ENCODE measurements at regions not wholly inside any gene's neighbourhood (a gene's known extent, or its start where the extent isn't known, plus 50 kb on each side); places are given as distances from the start of the nearest gene placed in this dataset.
"Not testable (repeated sequence)": the region's sequence is repeated elsewhere in the genome, so short reads cannot be mapped to it uniquely, and the experiment has no call there.

DNA sequence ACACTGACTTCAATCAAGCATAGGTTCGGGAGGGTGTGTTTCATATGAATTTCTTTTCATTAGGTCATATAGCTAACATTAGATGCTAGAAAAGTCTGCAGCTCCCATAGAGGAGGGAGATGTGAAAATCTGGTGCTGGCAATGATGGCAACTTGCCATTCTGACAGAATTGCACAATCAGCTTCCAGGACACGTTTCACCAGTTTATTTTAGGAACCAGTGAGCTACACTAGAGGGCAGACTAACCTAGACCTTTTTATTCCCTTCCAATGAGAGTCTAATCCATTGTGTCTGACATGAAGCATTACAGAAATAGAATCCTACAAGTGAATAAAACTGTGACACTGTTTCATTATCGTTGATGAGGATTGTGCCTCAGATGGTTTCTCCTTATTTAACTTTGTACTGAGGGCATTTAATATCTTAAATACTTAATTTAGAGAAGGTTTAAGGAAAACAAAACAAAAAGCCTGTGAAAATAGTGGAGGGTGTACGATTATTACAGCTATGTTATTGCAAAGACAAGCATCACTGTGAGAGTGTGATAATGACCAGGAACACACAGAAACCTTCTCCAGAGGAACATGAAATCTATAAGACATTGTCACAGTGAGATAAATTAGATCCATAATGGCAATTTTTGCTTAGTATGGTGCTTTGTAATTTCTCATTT lies 363.3 kb upstream of the RPS23 start:
- DNase-seq (ENCODE audit: low read depth, low spot score), result peak; percentile 64

DNA sequence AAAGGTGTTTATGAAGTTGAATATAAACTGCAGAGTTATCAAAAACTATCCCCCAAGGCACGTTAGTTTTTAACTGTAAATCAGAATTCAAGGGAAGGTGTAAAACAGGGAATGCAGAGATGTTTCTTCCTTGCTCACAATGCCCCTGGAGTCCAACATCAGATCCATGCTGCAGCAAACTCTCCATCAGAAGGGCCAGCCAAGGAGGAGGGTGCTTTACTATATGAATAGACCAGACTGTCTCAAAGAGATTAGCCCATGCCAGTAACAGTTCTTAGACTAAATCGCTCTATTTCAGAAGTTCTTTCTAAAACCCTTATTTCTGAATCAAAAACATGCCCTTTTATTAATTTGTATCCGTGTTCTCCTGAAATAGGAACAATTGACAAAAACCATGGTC lies 362.8 kb upstream of the RPS23 start:
- DNase-seq (ENCODE audit: low read depth, low spot score), result no peak
- H3K4me3 ChIP-seq (ENCODE audit: low read length), result no peak overlapping the region

More for the DNA sequence above, 363.3 kb upstream of the RPS23 start:
- no peak overlapping the region for H3K4me3 ChIP-seq (ENCODE audit: low read length)

DNA sequence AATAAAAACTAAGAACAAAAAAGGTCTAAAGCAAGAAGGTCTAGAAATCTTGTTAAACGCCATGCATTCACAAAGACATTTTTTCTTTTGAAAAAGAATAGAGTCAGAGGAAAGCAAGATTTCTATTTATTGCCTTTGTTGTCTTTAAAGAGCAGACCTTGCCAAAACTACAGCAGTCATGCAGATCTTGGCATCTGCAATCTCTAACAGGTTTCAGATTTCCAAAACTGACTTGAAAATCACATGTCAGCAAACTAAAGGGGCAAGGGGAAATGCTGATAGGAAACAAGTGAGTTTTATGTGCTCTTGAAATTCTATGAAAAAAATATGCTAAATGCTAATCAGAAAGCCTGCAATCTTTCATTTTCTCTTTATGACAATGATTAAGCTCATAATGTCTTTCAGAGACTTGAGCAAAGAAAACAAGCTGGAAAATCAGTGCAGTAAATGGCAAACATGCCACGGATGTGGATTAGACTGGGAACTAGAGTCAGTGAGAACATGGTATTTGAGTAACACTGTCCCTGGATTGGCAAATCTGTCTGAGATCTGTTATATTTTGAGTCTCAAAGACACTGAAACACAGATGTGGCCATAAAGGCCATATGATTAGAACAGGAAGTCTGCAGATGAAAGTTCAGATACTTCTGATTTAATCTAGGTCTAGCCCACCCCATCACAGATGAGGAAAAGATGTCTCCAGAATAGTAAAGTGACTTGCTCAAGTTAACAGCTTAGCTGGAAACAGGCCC lies 361.4 kb upstream of the RPS23 start:
- peak; percentile 51 for DNase-seq (ENCODE audit: low read depth, low spot score)
- no peak overlapping the region for H3K4me3 ChIP-seq (ENCODE audit: low read length)

DNA sequence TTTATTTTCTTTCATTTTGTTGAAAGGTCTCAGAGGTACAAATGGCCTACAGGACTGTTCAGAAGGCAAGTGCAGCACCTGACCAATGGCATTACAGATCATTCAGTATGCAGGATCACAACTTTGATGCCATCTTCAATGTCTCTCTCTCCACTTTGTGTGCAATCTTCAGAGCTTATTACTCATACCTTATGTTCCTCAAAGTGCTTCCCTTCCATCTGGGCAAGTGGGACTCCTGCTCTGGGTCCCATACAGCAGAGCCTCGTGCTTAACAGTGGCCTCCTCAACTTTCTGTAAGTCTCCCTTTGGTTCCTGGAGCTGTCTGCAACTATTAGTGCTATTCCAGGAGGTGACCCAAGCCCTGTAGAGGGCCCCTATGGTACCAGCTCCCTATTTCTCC lies 358.4 kb upstream of the RPS23 start:
- no peak overlapping the region for H3K4me3 ChIP-seq (ENCODE audit: low read length)
- no peak for DNase-seq (ENCODE audit: low read depth, low spot score)

DNA sequence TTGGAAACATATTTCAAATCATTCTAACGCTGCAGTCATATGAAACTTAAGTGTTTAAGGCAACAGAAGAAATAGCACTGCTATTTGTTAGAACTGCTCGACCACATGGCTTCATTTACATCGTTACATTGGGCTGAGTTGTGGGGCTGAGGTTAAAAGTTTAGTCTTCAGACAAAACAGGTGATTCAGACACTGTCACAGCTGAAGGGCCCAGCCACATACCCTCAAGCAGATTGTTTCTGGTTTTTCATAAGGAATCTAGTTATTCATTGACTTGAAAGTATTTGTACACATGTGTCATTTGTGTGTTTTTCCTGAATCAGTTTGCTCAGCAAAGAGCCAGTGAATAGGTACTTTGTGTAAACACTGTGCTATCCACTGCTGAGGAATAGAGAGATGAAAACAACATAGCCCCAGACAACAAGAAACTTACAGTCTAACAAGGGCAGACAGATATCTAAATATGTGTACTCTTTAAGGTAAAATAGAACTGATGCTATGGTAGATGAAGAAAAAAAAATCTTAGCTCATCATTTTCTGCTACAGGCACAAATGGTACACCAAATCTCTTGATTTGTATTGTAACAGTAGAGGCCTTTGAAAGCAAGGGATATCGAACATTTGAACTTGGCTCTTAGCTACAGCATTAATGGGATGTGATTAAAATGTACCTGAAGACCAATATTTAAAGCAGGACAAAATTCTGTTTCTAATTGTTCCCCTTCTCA lies 357.6 kb upstream of the RPS23 start:
- no peak overlapping the region for H3K4me3 ChIP-seq (ENCODE audit: low read length)
- DNase-seq (ENCODE audit: low read depth, low spot score), result no peak

DNA sequence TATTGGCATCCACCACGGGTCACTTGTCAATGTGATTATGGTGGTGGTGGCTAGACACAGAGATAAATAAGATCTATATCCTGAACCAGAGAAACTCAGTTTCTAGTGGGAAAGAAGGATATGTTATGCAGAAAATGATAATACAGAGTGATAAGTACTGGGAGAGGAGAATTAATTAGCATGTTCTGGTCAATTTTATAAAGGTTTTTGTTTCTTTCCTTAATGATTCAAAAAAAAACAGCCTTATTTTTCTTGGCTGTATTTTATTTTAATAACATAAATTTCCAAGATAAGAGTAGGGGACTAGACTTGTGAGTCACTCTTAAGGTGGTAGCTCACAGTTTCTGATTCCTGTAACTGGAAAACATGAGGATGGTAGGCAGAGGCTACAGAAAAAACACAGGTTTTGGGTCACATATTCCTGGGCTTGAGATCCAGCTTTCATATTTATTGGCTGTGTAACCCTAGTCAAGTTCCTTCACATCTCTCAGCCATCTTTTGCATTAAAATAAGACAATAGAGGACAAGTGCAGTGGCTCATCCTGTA lies 350.3 kb upstream of the RPS23 start:
- DNase-seq (ENCODE audit: low read depth, low spot score), result no peak
- no peak overlapping the region for H3K4me3 ChIP-seq (ENCODE audit: low read length)

DNA sequence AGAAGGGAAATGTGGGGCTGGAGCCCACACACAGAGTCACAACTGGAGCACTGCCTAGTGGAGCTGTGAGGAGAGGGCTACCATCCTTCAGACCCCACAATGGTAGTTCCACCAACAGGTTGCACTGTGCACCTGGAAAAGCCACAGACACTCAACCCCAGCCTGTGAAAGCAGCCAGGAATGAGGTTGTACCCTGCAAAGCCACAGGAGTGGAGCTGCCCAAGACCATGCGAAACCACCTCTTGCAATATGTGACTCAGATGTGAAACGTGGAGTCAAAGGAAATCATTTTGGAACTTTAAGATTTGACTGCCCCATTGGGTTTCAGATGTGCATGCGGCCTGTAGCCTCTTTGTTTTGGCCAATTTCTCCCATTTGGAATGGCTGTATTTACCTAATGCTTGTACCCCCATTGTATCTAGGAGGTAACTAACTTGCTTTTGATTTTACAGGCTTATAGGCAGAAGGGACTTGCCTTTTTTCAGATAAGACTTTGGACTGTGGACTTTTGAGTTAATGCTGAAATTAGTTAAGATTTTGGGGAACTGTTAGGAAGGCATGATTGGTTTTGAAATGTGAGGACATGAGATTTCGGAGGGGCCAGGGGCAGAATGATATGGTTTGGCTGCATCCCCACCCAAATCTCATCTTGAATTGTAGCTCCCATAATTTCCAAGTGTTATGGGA lies 348.9 kb upstream of the RPS23 start:
- not testable (repeated sequence) for DNase-seq (ENCODE audit: low read depth, low spot score); H3K4me3 ChIP-seq (ENCODE audit: low read length)

DNA sequence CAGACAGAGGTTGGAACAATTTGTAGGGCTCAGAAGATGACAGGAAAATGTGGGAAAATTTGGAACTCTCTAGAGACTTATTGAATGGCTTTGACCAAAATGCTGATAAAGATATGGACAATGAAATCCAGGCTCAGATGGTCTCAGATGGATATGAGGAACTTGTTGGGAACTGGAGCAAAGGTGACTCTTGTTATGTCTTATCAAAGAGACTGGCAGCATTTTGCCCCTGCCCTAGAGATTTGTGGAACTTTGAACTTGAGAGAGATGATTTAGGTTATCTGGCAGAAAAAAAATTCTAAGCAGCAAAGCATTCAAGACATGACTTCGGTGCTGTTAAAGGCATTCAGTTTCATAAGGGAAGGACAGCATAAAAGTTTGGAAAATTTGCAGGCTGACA lies 347.9 kb upstream of the RPS23 start:
- not testable (repeated sequence) for H3K4me3 ChIP-seq (ENCODE audit: low read length); DNase-seq (ENCODE audit: low read depth, low spot score)

DNA sequence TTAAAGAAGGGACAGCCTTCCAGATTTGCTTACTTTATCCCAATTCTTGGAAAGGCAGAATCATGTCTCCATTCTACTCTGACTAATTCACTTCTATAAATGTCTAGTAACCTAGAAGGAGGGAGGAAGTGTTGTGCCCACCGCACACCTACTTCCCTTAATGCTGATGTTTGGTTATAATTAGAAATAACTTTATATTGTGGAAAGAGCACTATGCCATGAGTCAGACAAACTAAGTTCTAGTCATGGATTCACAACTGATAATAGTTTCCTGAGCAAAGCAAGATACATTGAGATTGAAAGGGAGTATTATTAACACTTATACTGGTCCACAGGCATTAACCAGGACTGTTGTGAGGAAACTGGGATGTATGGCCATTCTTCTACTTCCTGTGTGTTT lies 345.9 kb upstream of the RPS23 start:
- H3K4me3 ChIP-seq (ENCODE audit: low read length), result no peak overlapping the region
- no peak for DNase-seq (ENCODE audit: low read depth, low spot score)

DNA sequence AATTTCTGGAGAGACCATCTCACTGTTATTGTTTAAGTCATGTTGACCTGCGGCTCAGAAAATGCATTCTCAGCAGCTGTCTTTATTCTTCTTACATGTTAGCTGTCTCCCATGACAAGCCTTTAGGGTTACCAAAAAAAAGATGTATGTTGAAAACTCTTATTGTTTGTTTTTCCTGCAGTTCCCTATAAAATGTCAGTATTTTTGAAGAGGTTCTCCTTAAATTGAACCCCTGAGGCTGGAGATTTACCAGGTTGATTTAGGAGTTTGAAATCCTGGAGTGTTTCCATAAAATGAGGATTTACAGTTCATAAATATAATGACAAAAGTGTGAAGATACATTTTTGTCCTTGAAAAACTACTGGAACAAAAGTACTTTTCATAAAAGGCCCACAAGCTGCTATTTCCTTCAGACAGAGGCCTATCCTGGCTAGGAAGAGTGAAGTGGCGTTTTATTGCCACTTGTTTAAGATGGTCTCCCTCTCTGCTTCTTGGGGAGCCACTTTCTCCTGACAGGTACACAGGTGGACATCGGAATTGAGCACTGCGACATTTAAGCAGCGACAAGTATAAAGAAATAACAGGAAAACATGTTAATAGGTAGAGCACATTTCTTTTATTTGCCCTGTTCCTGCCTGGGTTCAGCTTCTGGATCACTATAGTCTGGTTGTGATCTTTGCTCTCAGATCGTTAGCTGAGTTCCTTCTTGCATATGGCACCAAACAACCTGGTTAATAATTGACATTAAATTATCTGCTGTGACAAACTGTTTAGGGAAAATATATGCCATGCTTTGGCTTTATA lies 344.8 kb upstream of the RPS23 start:
- DNase-seq (ENCODE audit: low read depth, low spot score), result no peak
- H3K4me3 ChIP-seq (ENCODE audit: low read length), result no peak overlapping the region

DNA sequence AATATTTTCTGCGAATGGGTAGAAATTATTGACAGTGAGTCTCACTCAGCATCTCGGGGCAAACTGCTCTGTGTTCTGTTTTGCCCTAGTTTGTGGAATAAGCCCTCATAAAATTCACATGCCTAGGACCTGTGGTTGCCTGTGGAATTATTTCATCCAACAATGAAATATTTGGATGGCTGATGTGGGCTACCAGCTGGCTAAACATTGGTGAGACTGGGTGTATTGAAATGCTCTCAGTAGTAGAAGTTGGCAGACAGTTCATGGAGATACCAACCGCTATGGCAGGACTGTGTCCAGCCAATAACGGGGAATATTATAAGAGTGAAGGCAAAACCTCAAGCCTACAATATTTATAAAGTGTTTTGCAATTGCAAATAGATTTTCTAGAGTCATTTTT lies 344.1 kb upstream of the RPS23 start:
- no peak overlapping the region for H3K4me3 ChIP-seq (ENCODE audit: low read length)
- no peak for DNase-seq (ENCODE audit: low read depth, low spot score)

DNA sequence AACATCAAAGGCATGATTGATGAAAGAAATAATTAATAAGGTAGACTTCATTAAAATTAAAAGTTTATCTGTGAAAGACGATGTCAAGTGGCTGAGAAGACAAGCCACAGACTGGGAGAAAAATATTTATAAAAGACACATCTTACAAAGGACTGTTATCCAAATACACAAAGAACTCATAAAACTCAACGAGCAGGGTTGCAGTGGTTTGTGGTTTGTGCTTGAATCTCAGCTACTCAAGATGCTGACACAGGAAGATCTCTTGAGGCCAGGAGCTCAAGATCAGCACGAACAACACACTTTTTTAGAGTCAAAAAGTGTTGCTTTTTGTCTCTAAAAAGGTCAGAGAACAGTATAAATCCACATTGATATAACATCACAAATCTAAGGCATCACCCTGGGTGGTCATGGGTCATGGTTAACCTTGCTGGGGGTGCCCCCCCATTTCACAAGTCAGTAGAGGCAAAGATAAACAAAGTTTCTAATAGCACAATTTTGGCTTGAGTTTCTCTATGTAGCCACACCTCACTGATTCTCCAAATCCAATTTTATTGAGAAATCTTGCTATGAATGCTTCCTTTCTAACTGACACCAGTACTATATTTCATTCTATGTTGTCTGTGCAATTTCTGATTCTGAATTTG lies 342.9 kb upstream of the RPS23 start:
- H3K4me3 ChIP-seq (ENCODE audit: low read length), result no peak overlapping the region
- DNase-seq (ENCODE audit: low read depth, low spot score), result peak; percentile 80

DNA sequence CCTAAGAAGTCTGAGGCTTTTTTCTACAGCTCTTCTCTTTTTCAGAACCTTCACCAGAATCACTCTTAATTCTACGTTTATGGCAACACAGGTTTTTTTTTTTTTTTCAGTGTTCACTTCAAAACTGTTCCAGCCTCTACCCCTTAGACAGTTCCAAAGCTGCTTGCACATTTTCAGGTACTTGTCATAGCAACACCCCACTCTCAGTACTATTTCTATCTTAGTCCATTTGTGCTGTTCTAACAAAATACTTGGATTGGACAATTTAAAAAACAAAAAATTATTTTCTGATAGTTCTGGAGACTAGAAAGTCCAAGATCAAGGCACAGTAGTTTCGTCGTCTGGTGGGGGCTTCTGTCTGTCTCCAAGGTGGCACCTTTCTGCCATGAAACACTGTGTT lies 340.9 kb upstream of the RPS23 start:
- no peak for DNase-seq (ENCODE audit: low read depth, low spot score)
- H3K4me3 ChIP-seq (ENCODE audit: low read length), result no peak overlapping the region

DNA sequence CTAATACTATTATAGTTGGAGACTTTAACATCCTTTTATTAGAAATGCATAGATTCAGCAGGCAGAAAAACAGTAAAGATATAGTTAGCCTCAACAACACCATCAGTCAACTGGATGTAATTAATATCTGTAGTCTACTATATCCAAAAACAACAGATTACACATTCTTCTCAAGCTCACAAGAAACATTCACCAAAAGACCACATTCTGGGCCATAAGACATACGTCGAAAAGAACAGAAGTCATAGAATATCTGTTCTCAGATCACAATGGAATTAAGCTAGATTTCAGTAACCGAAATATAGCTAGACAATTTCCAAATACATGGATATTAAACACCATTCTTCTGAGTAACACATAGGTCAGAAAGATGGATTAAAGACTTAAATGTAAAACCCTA lies 336.6 kb upstream of the RPS23 start:
- DNase-seq (ENCODE audit: low read depth, low spot score), result no peak

DNA sequence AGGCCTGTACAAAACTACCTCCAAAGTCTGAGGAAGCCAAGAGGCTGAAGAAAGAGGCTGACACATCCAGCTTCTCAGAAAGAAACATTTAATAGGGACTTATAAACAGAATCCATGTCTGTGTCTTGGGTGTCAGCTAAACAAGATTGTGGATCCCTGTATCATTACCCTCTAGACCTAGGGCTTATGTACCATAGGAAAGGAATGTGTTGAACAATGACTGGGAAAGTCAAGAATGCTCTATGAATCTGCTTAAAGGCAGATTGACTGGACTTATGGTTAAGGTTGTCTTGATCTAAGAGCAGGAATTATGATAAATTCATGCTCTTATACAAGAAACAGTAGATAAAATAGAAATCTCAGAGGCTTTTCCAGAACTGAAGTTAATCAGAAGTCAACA lies 335.7 kb upstream of the RPS23 start:
- H3K4me3 ChIP-seq (ENCODE audit: low read length), result no peak overlapping the region
- no peak for DNase-seq (ENCODE audit: low read depth, low spot score)

More for the DNA sequence above, 336.6 kb upstream of the RPS23 start:
- H3K4me3 ChIP-seq (ENCODE audit: low read length), result no peak overlapping the region

DNA sequence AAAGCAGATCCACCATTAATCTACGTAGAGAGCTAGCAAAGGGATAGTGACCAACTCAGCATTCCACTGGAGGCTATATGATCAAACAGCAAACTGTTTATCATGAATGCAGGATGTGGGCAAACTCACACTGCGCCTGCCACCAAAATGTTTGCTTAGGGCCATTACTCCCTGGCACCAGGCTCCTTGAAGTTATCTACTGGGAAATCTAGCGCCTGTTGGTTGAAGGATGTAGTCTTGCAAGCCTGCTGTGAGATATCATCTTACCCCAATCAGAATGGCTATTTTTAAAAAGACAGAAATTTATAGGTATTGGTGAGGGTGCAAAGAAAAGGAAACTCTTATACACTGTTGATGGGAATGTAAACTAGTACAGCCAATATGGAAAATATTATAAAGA lies 332.5 kb upstream of the RPS23 start:
- H3K4me3 ChIP-seq (ENCODE audit: low read length), result no peak overlapping the region
- peak; percentile 41 for DNase-seq (ENCODE audit: low read depth, low spot score)

DNA sequence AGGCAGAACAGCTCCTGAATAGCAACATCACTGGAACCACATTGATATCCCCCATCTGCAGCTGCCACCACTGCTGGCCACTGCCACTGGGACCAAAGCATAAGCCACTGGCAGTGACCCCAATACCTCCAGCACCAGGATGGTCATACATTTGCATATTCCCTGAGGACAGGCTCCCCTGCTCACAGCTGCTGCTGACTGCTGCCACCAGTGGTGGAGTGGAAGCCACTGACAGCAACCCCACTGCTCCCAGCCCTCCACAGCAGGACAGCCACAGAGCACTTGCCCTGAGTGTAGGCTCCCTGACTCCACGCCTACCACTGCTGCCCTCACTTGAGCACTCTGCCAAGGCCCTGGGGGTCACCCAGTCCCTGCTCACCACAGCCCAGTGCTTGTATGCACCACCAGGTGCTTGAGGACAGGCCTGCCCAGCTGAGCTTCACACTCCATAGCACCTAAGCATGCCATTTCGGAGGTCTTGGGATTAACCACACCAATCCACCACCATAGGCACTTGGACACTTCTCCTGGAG lies 327.4 kb upstream of the RPS23 start:
- no peak for DNase-seq (ENCODE audit: low read depth, low spot score)
- no peak overlapping the region for H3K4me3 ChIP-seq (ENCODE audit: low read length)

Measured in Jurkat, Clone E6-1 (cell line).